RWPE1 (cell line): ENCODE measurements at regions not wholly inside any gene's neighbourhood (a gene's known extent, or its start where the extent isn't known, plus 50 kb on each side); places are given as distances from the start of the nearest gene placed in this dataset.

Experiments used
- CTCF ChIA-PET: fragments of 350-600 bp; sonication (Branson Sonifier 250); formaldehyde crosslinking; extraction: SDS; loops from one replicate; lab custom pipeline; 2021; lab: Yijun Ruan, JAX
- POLR2A ChIA-PET: fragments of 400-600 bp; formaldehyde crosslinking; extraction: SDS; loops from one replicate; lab custom pipeline; 2020; ENCODE audit warnings: antibody characterized with exemption; ENCODE audit not compliant: low non-redundant PET; lab: Yijun Ruan, JAX
- DNase-seq: peaks from one replicate; pipeline ENCODE4 v3.0.0; 2012; ENCODE audit warnings: low spot score
- H3K27ac ChIP-seq: fragments of 450-650 bp; 2 replicates; pipeline ENCODE4 v1.5.1; 2017
- TF ChIP-seq, protein P1 (sequence below): fragments of 450-650 bp; conservative IDR thresholded peaks from 2 replicates; pipeline ENCODE4 v1.5.1; 2017; ENCODE audit warnings: low read depth, mild to moderate bottlenecking

- DNase-seq: no peak
- no peak overlapping the region for H3K27ac ChIP-seq
- TF ChIP-seq, protein P1, sequence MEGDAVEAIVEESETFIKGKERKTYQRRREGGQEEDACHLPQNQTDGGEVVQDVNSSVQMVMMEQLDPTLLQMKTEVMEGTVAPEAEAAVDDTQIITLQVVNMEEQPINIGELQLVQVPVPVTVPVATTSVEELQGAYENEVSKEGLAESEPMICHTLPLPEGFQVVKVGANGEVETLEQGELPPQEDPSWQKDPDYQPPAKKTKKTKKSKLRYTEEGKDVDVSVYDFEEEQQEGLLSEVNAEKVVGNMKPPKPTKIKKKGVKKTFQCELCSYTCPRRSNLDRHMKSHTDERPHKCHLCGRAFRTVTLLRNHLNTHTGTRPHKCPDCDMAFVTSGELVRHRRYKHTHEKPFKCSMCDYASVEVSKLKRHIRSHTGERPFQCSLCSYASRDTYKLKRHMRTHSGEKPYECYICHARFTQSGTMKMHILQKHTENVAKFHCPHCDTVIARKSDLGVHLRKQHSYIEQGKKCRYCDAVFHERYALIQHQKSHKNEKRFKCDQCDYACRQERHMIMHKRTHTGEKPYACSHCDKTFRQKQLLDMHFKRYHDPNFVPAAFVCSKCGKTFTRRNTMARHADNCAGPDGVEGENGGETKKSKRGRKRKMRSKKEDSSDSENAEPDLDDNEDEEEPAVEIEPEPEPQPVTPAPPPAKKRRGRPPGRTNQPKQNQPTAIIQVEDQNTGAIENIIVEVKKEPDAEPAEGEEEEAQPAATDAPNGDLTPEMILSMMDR: no peak
- CTCF ChIA-PET: no interaction called here
- POLR2A ChIA-PET: no interaction called here
These were observed 371.0 kb downstream of the ALG10 start for GRCh38 chr12:34393086-34393820.

GRCh38 chr12:34393821-34394150 lies 371.5 kb downstream of the ALG10 start:
- POLR2A ChIA-PET: no interaction called here

DNA sequence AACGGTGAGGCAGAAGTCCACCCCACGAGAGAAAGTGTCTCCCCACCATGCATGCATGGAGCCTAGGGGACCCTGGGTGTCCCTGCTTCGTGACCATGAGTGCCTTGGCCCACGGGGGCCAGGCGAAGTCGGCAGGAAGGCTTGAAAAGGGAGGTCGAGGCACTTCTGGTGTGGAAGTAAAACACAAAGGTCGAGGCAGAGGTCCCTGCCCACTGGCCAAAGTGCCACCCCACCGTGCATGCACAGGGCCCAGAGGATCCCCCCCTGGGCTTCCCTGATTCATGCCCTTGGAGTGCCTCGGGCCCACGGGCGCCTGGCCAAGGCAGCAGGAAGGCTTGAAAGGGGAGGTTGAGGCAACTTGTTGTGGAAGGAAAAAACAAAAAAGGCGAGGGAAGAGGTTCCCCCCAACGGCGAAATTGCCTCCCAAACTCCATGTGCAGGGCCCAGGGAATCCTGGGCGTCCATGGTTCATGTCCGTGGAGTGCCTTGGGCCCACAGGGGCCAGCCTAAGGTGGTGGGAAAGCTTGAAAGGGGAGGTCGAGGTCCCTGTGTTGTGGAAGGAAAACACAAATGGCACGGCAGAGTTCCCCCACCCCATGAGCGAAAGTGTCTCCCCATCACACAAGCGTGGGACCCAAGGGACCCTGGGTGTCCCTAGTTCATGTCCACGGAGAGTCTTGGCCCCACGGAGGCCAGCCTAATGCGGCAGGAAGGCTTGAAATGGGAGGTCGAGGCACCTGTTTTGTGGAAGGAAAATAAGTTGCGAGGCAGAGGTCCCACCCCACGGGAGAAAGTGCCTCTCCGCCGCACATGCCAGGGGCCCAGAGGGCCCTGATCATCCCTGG lies 372.1 kb downstream of the ALG10 start:
- DNase-seq: no peak
- H3K27ac ChIP-seq: no peak overlapping the region
- POLR2A ChIA-PET: no interaction called here
- TF ChIP-seq, protein P1: no peak
- CTCF ChIA-PET: no interaction called here

More at GRCh38 chr12:34393821-34394150, 371.5 kb downstream of the ALG10 start:
- CTCF ChIA-PET: no interaction called here
- no peak overlapping the region for H3K27ac ChIP-seq
- no peak for DNase-seq
- TF ChIP-seq, protein P1: no peak

GRCh38 chr12:34395056-34396005 lies 373.0 kb downstream of the ALG10 start:
- POLR2A ChIA-PET: no interaction called here
- CTCF ChIA-PET: no interaction called here
- TF ChIP-seq, protein P1: no peak
- DNase-seq: no peak
- no peak overlapping the region for H3K27ac ChIP-seq

GRCh38 chr12:34396006-34396860 lies 373.9 kb downstream of the ALG10 start:
- no peak overlapping the region for H3K27ac ChIP-seq
- CTCF ChIA-PET: no interaction called here
- POLR2A ChIA-PET: no interaction called here
- TF ChIP-seq, protein P1: no peak
- DNase-seq: no peak
